CD8-positive, alpha-beta memory T cell (primary cell): ENCODE measurements at regions not wholly inside any gene's neighbourhood (a gene's known extent, or its start where the extent isn't known, plus 50 kb on each side); places are given as distances from the start of the nearest gene placed in this dataset.

Experiments used
- CTCF ChIA-PET: fragments of 350-600 bp; sonication (Branson Sonifier 250); formaldehyde crosslinking; loops from one replicate; lab custom pipeline; 2021; ENCODE audit warnings: antibody characterized with exemption; lab: Charles Lee
- POLR2A ChIA-PET: fragments of 350-600 bp; sonication (Branson Sonifier 250); formaldehyde crosslinking; loops from one replicate; lab custom pipeline; 2021; ENCODE audit warnings: antibody characterized with exemption; lab: Charles Lee
- DNase-seq, 5 donors: peaks; one replicate each; pipeline versions ENCODE4 v3.0.0 to v3.0.0-alpha.2; 2020 to 2022; ENCODE audit warnings: mixed read lengths in 1 of 5
- H3K27ac ChIP-seq: one replicate; pipeline ENCODE4 v1.7.0; 2013; ENCODE audit warnings: low read depth, mild to moderate bottlenecking, low read length, moderate library complexity
- H3K27me3 ChIP-seq: 2 replicates; pipeline ENCODE4 v1.7.0; 2013; ENCODE audit warnings: low read length, mild to moderate bottlenecking; ENCODE audit not compliant: insufficient read depth, poor library complexity, severe bottlenecking
- H3K36me3 ChIP-seq: 2 replicates; pipeline ENCODE4 v1.7.0; 2013; ENCODE audit warnings: mild to moderate bottlenecking, low read length, moderate library complexity; ENCODE audit not compliant: insufficient read depth
- H3K4me1 ChIP-seq: 2 replicates; pipeline ENCODE4 v1.7.0; 2013; ENCODE audit warnings: mild to moderate bottlenecking, low read length, moderate library complexity; ENCODE audit not compliant: insufficient read depth
- H3K4me3 ChIP-seq: 2 replicates; pipeline ENCODE4 v1.7.0; 2013; ENCODE audit warnings: mild to moderate bottlenecking, low read length
- H3K9me3 ChIP-seq: 2 replicates; pipeline ENCODE4 v1.7.0; 2013; ENCODE audit warnings: mild to moderate bottlenecking, low read length
- H3K27ac Mint-ChIP-seq, 8 donors: one replicate each; pipeline ENCODE4 v1.8.0; 2020 to 2021; ENCODE audit warnings: mixed read lengths in 8 of 8, mild to moderate bottlenecking in 6 of 8, inconsistent platforms in 3 of 8, moderate library complexity in 3 of 8
- H3K27me3 Mint-ChIP-seq, 2 donors: one replicate each; pipeline ENCODE4 v1.8.0; 2020 to 2021; ENCODE audit warnings: mixed read lengths in 2 of 2, mild to moderate bottlenecking in 1 of 2, moderate library complexity in 1 of 2
- H3K36me3 Mint-ChIP-seq, 3 donors: one replicate each; pipeline ENCODE4 v1.8.0; 2020 to 2021; ENCODE audit warnings: mixed read lengths in 3 of 3, inconsistent platforms in 1 of 3, mild to moderate bottlenecking in 1 of 3
- H3K4me1 Mint-ChIP-seq, 3 donors: one replicate each; pipeline ENCODE4 v1.8.0; 2020 to 2021; ENCODE audit warnings: mixed read lengths in 3 of 3, inconsistent platforms in 1 of 3, mild to moderate bottlenecking in 1 of 3
- H3K4me3 Mint-ChIP-seq, 7 donors: one replicate each; pipeline ENCODE4 v1.8.0; 2020 to 2021; ENCODE audit warnings: mixed read lengths in 7 of 7, mild to moderate bottlenecking in 6 of 7, moderate library complexity in 4 of 7, inconsistent platforms in 2 of 7
- H3K9me3 Mint-ChIP-seq, 5 donors: one replicate each; pipeline ENCODE4 v1.8.0; 2020 to 2022; ENCODE audit warnings: mixed read lengths in 5 of 5, mild to moderate bottlenecking in 3 of 5, moderate library complexity in 2 of 5, inconsistent platforms in 1 of 5

DNA sequence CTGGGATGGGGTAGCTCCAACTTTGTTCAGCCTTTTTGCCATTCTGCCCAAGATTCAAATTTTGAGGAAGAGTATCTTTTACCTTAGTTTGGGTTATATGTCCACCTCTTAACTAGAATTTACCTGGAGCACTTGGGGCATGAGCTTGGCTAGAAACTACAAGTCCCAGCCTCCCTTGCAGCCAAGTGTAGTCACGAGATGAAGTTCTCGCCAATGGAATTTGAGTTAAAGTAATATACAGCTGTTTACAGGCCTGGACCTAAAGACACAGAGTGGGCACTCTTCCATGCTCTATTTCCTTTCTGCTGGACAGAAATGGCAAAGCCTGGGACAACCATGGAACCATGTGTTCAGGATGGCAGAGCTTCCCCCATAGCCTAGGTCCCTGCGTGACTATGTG lies 233.6 kb upstream of the GATB start:
- Mint-ChIP-seq H3K27ac (no peak overlapping the region), H3K27me3 (no peaks in the 10 kb centered on the region), H3K36me3 (peaks cover 0 to 14% (median 0%) of the 10 kb centered on the region in 3 donors), H3K9me3 (no peaks in the 10 kb centered on the region), H3K4me3 (no peak overlapping the region), H3K4me1 (peaks cover 65 to 76% (median 68%) of the 10 kb centered on the region in 3 donors)
- no peaks in the 10 kb centered on the region for H3K9me3 ChIP-seq
- H3K36me3 ChIP-seq, result no peaks in the 10 kb centered on the region
- H3K27me3 ChIP-seq, result no peaks in the 10 kb centered on the region
- ChIA-PET POLR2A (interaction anchor here (0.5 to 0.9 kb wide), 2 partner anchors 11 to 12 kb away, joined by 3 read pairs; no protein-coding TSS in a partner anchor), CTCF (no interaction called here)
- H3K4me3 ChIP-seq, result no peak overlapping the region
- peaks cover 50% of the 10 kb centered on the region for H3K4me1 ChIP-seq
- H3K27ac ChIP-seq, result no peak overlapping the region
- DNase-seq, result no peak

DNA sequence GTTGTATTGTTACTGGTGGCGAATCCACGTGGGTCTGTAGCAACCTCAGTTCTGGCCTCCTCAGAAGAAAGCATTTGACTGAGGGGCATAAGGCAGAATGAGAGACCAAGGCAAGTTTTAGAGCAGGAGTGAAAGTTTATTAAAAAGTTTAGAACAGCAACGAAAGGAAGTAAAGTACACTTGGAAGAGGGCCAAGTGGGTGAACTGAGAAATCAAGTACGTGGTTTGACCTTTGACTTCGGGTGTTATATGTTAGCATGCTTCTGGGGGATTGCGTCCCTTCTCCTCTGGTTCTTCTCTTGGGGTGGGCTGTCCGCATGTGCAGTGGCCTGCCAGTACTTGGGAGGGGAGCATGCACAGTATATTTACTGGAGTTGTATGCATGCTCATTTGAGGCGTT lies 232.7 kb upstream of the GATB start:
- Histone ChIP-seq H3K9me3 (no peaks in the 10 kb centered on the region), H3K27ac (no peak overlapping the region), H3K36me3 (no peaks in the 10 kb centered on the region), H3K27me3 (no peaks in the 10 kb centered on the region), H3K4me3 (no peak overlapping the region), H3K4me1 (peaks cover 53% of the 10 kb centered on the region)
- peak overlapping the region in 6 of 7 donors; percentile 3 to 82 (median 40) for H3K4me3 Mint-ChIP-seq
- no peaks in the 10 kb centered on the region for H3K27me3 Mint-ChIP-seq
- no peaks in the 10 kb centered on the region for H3K9me3 Mint-ChIP-seq
- DNase-seq, result no peak
- H3K27ac Mint-ChIP-seq, result peak overlapping the region in 5 of 8 donors; percentile 29 to 75 (median 74)
- peaks cover 68 to 85% (median 72%) of the 10 kb centered on the region in 3 donors for H3K4me1 Mint-ChIP-seq
- POLR2A ChIA-PET, result no interaction called here
- CTCF ChIA-PET, result no interaction called here
- H3K36me3 Mint-ChIP-seq, result peaks cover 0 to 14% (median 0%) of the 10 kb centered on the region in 3 donors

DNA sequence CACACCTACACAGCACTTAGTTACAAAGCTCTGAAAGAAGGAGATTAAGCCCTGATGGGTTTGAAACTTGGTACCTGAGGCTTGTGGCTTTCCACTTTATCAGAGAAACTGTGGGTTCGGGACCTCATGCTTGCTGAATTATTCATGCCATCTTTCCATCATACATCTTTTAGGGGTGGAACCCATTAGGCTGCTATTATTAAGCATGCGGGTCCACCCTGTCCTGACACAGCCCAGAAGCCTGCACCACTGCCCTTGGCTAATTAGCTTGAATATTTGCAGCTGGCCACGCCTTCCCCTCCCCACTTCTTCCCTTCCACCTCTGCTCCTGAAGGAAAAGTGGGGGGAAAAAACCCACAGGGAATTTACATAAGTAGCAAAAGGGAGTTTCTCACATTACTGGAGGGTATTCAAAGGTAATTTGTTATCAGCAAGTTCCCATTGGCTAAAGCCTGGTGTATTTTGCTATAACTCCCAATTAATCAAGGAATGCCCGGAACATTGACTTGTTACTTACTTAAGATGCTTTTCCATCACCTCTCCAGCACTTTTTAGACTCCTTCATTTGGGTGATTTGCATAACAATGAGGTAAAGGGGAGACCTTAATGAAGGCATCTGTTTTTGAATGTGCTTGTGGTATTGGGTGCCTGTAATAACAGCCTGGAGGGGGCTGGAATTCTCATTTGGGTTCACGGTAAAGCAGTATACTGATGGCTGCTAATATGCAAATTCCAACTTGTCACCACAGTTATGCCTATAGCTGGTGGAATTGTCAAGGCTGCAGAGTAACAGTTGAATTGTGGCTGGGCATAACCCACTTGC lies 231.7 kb upstream of the GATB start:
- no peaks in the 10 kb centered on the region for H3K9me3 ChIP-seq
- no peaks in the 10 kb centered on the region for H3K27me3 ChIP-seq
- Mint-ChIP-seq H3K36me3 (peaks cover 0 to 14% (median 2%) of the 10 kb centered on the region in 3 donors), H3K27me3 (no peaks in the 10 kb centered on the region), H3K4me3 (peak overlapping the region in 5 of 7 donors; percentile 3 to 82 (median 39)), H3K4me1 (peaks cover 66 to 82% (median 67%) of the 10 kb centered on the region in 3 donors), H3K27ac (peak overlapping the region in 4 of 8 donors; percentile 0 to 92 (median 69)), H3K9me3 (no peaks in the 10 kb centered on the region)
- no peak for DNase-seq
- no peak overlapping the region for H3K27ac ChIP-seq
- POLR2A ChIA-PET, result no interaction called here
- H3K36me3 ChIP-seq, result no peaks in the 10 kb centered on the region
- no peak overlapping the region for H3K4me3 ChIP-seq
- CTCF ChIA-PET, result no interaction called here
- H3K4me1 ChIP-seq, result peaks cover 53% of the 10 kb centered on the region

DNA sequence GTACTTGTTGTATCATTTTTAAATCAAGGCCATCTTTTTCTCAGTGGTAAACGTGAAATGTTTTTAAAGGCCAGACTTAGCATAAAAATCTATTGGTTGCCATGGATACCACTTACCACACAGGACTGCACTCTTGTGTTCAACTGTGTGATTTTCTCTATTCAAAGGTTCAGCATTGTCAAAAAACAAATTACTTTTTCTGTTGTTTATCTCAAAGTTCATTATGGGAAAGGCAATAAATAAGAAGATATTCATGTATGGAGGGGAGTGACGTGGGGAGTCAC lies 231.0 kb upstream of the GATB start:
- peaks cover 59 to 75% (median 62%) of the 10 kb centered on the region in 3 donors for H3K4me1 Mint-ChIP-seq

DNA sequence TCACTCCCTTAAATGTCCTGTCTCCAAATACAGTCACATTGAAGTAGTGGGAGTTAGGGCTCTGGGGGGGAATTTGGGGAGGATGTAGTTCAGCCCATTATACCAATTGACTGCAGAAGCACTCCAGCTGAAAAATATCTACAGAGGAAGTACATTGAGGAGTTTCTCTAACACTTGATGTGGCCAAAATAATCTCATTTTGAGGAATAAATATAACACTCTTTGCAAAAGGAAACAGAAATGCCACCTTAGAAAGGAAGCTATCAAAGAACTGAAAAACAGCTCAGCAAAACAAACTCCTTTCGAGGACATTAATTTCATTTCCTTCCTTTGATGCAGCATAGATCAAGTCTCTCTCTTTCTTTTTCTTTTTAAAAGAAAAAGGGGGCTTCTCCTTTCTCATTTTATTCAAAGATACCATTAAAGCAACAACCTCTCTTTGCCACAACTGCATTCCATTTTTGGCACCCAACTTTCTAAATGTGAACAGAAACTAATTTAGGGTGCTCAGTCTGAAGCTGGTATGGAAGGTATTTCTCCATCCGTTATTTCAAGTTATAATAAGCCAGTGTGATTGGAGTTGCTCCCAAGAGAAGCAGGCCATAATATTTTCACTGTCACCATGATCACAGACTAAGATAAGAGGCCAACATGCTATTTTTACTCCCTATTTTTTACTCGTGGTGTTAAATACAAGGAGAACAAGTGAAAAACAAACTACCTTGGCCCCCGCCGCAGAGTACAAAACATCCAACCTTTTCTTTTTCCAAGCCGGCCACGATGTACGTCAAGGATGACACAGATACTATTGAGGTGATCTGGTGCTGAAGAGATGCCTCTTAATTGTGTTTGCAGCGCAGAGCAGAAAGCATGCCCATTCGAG lies 230.4 kb upstream of the GATB start:
- H3K9me3 Mint-ChIP-seq, result no peaks in the 10 kb centered on the region
- peak overlapping the region; percentile 62 to 96 (median 78) for H3K27ac Mint-ChIP-seq
- Histone ChIP-seq H3K27ac (no peak overlapping the region), H3K36me3 (no peaks in the 10 kb centered on the region), H3K4me1 (peaks cover 53% of the 10 kb centered on the region), H3K27me3 (no peaks in the 10 kb centered on the region), H3K9me3 (no peaks in the 10 kb centered on the region), H3K4me3 (peak overlapping the region; percentile 1)
- ChIA-PET POLR2A (no interaction called here), CTCF (no interaction called here)
- H3K36me3 Mint-ChIP-seq, result peaks cover 0 to 14% (median 2%) of the 10 kb centered on the region in 3 donors
- H3K4me1 Mint-ChIP-seq, result peaks cover 59 to 72% (median 62%) of the 10 kb centered on the region in 3 donors
- peak overlapping the region; percentile 5 to 66 (median 60) for H3K4me3 Mint-ChIP-seq
- H3K27me3 Mint-ChIP-seq, result no peaks in the 10 kb centered on the region
- peak in 2 of 5 donors; percentile 11 to 42 for DNase-seq

More for the DNA sequence above, 231.0 kb upstream of the GATB start:
- peak overlapping the region in 6 of 7 donors; percentile 37 to 66 (median 62) for H3K4me3 Mint-ChIP-seq
- peak overlapping the region; percentile 62 to 96 (median 78) for H3K27ac Mint-ChIP-seq
- Histone ChIP-seq H3K27me3 (no peaks in the 10 kb centered on the region), H3K36me3 (no peaks in the 10 kb centered on the region), H3K9me3 (no peaks in the 10 kb centered on the region), H3K4me1 (peaks cover 53% of the 10 kb centered on the region), H3K4me3 (no peak overlapping the region), H3K27ac (no peak overlapping the region)
- H3K9me3 Mint-ChIP-seq, result no peaks in the 10 kb centered on the region
- H3K36me3 Mint-ChIP-seq, result peaks cover 0 to 14% (median 2%) of the 10 kb centered on the region in 3 donors
- DNase-seq, result peak in 1 of 5 donors; percentile 16
- ChIA-PET POLR2A (no interaction called here), CTCF (no interaction called here)
- H3K27me3 Mint-ChIP-seq, result no peaks in the 10 kb centered on the region

DNA sequence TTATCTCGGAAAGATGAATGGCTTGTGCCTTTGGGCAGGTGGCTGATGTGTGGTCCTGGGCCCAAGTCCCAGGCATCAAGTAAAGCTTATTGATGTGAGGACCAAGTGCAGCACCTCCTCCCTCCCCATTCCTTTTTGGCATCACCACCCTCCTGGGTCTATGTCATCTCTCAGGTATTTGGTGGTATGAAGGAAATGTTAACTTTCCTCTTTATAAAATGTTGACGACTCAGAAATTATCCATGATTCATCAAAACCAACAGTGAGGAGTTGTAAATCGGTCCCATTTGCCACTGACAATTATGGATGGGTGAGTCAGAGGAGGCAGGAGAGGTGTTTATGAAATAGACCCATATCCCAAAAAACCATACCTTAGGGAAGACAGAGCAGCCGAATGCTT lies 229.4 kb upstream of the GATB start:
- H3K27ac ChIP-seq, result no peak overlapping the region
- CTCF ChIA-PET, result no interaction called here
- Mint-ChIP-seq H3K4me3 (no peak overlapping the region), H3K27me3 (no peaks in the 10 kb centered on the region), H3K9me3 (no peaks in the 10 kb centered on the region), H3K36me3 (peaks cover 0 to 7% (median 2%) of the 10 kb centered on the region in 3 donors), H3K4me1 (peaks cover 58 to 67% (median 59%) of the 10 kb centered on the region in 3 donors), H3K27ac (peak overlapping the region in 7 of 8 donors; percentile 39 to 96 (median 67))
- H3K27me3 ChIP-seq, result no peaks in the 10 kb centered on the region
- H3K4me3 ChIP-seq, result no peak overlapping the region
- peaks cover 53% of the 10 kb centered on the region for H3K4me1 ChIP-seq
- H3K36me3 ChIP-seq, result no peaks in the 10 kb centered on the region
- no peak for DNase-seq
- no peaks in the 10 kb centered on the region for H3K9me3 ChIP-seq
- POLR2A ChIA-PET, result no interaction called here

DNA sequence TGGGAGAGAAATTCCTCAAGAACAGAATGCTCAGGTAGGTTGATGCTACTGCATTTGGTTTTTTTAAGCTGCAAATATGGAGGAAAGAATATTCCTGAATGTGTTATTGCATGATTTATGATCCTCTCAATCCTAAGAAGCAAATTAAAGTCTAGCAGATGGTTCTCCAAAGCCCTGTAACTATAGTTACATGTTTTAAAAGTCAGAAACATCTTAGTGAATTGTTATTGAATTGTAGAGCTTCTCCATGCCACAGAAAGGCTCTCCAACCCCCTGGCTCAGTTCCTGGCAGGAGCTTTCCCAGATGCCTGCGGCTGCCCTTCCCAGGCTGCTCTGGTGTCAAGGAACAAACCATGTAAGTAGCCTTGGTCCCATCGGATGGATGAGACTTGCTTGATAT lies 227.8 kb upstream of the GATB start:
- peaks cover 44 to 50% (median 46%) of the 10 kb centered on the region in 3 donors for H3K4me1 Mint-ChIP-seq
- Histone ChIP-seq H3K4me1 (peaks cover 44% of the 10 kb centered on the region), H3K27me3 (no peaks in the 10 kb centered on the region), H3K36me3 (no peaks in the 10 kb centered on the region), H3K9me3 (no peaks in the 10 kb centered on the region), H3K4me3 (no peak overlapping the region), H3K27ac (no peak overlapping the region)
- no peak for DNase-seq
- ChIA-PET POLR2A (no interaction called here), CTCF (no interaction called here)
- no peaks in the 10 kb centered on the region for H3K9me3 Mint-ChIP-seq
- no peaks in the 10 kb centered on the region for H3K27me3 Mint-ChIP-seq
- no peak overlapping the region for H3K4me3 Mint-ChIP-seq
- peaks cover 0 to 2% (median 0%) of the 10 kb centered on the region in 3 donors for H3K36me3 Mint-ChIP-seq
- peak overlapping the region in 1 of 8 donors; percentile 50 for H3K27ac Mint-ChIP-seq

DNA sequence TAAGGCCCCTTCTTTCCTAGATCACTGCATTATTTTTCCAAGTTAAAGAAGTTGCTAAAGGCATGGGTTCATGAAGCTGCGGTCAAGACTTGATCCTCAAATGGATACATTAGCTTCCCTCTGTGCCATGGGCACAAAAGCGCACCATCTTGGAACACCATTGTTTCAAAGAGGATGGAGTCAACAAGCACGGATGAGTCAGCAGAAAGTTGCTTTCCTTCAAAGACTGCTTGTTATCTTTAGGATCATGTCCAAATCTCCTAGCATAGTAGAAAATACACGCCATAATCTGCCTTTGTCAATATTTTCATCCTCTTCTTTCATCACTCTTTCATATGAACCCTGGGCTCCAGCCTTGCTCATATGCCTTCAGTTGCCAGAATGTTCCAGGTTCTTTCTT lies 226.8 kb upstream of the GATB start:
- Histone ChIP-seq H3K36me3 (no peaks in the 10 kb centered on the region), H3K4me1 (peaks cover 34% of the 10 kb centered on the region), H3K4me3 (no peak overlapping the region), H3K27ac (no peak overlapping the region), H3K9me3 (no peaks in the 10 kb centered on the region), H3K27me3 (no peaks in the 10 kb centered on the region)
- no peak for DNase-seq
- H3K27me3 Mint-ChIP-seq, result no peaks in the 10 kb centered on the region
- peaks cover 0 to 2% (median 0%) of the 10 kb centered on the region in 3 donors for H3K36me3 Mint-ChIP-seq
- H3K4me1 Mint-ChIP-seq, result peaks cover 34 to 41% (median 36%) of the 10 kb centered on the region in 3 donors
- POLR2A ChIA-PET, result no interaction called here
- H3K9me3 Mint-ChIP-seq, result no peaks in the 10 kb centered on the region
- no peak overlapping the region for H3K27ac Mint-ChIP-seq
- CTCF ChIA-PET, result no interaction called here
- no peak overlapping the region for H3K4me3 Mint-ChIP-seq
